Uterus (tissue), 3 donors: ENCODE measurements at regions not wholly inside any gene's neighbourhood (a gene's known extent, or its start where the extent isn't known, plus 50 kb on each side); places are given as distances from the start of the nearest gene placed in this dataset.

Experiments
- DNase-seq, 2 donors: peaks; one replicate each; pipeline ENCODE4 v3.0.0-alpha.2; 2019 to 2020
- H3K27ac ChIP-seq, 2 donors: fragments of 200-600 bp; sonication (generic); 1 replicate in 1 of 2; 2 replicates in 1 of 2; pipeline ENCODE4 v1.5.1; 2016 to 2018
- H3K27me3 ChIP-seq, 2 donors: fragments of 200-600 bp; sonication (generic); one replicate each; pipeline ENCODE4 v1.5.1; 2018 to 2019; ENCODE audit warnings: control low read depth in 1 of 2
- H3K36me3 ChIP-seq, 2 donors: fragments of 200-600 bp; sonication (generic); one replicate each; pipeline ENCODE4 v1.5.1; 2019; ENCODE audit warnings: control low read depth in 1 of 2
- H3K4me1 ChIP-seq, 2 donors: fragments of 200-600 bp; sonication (generic); one replicate each; pipeline ENCODE4 v1.5.1; 2018 to 2019; ENCODE audit warnings: control low read depth in 1 of 2
- H3K4me3 ChIP-seq, 2 donors: fragments of 200-600 bp; sonication (generic); 1 replicate in 1 of 2; 2 replicates in 1 of 2; pipeline ENCODE4 v1.5.1; 2018 to 2019; ENCODE audit warnings: mild to moderate bottlenecking in 1 of 2
- H3K9me3 ChIP-seq, 2 donors: fragments of 200-600 bp; sonication (generic); one replicate each; pipeline ENCODE4 v1.5.1; 2019; ENCODE audit warnings: control low read depth in 1 of 2
- POLR2A ChIP-seq, 2 donors: fragments of 450-650 bp; IDR thresholded peaks; one replicate each; pipeline ENCODE4 v1.6.1; 2016; ENCODE audit warnings: antibody characterized with exemption in 2 of 2, mild to moderate bottlenecking in 1 of 2, moderate library complexity in 1 of 2
- intact Hi-C: fragments of 100-400 bp; cut with DNase I; formaldehyde crosslinking; loops from one replicate; pipeline ENCODE4 v1.15.1; 2023; ENCODE audit warnings: low total_unique reads
- TF ChIP-seq, protein P1 (sequence below), 4 experiments: fragments of 200-600 bp in 2 of 4; fragments of 450-650 bp in 2 of 4; sonication (generic) in 2 of 4; IDR thresholded peaks; one replicate each; pipeline ENCODE4 v1.5.1; 2016 to 2019; ENCODE audit warnings: antibody characterized with exemption in 4 of 4, mild to moderate bottlenecking in 2 of 4, moderate library complexity in 1 of 4
- donor health status: DM: yes; HTN: yes; CAD: no.

GRCh38 chr9:81460693-81461092 is 228.7 kb downstream of the TLE1 start:
- Histone ChIP-seq H3K27ac (no peak overlapping the region), H3K27me3 (no peaks in the 10 kb centered on the region), H3K4me3 (no peak overlapping the region), H3K9me3 (no peaks in the 10 kb centered on the region), H3K4me1 (no peaks in the 10 kb centered on the region), H3K36me3 (no peaks in the 10 kb centered on the region)
- intact Hi-C loops: no loop called here
- no peak for DNase-seq
- TF ChIP-seq POLR2A (IDR thresholded peaks at IDR 0.05): no peak
- TF ChIP-seq, protein P1, sequence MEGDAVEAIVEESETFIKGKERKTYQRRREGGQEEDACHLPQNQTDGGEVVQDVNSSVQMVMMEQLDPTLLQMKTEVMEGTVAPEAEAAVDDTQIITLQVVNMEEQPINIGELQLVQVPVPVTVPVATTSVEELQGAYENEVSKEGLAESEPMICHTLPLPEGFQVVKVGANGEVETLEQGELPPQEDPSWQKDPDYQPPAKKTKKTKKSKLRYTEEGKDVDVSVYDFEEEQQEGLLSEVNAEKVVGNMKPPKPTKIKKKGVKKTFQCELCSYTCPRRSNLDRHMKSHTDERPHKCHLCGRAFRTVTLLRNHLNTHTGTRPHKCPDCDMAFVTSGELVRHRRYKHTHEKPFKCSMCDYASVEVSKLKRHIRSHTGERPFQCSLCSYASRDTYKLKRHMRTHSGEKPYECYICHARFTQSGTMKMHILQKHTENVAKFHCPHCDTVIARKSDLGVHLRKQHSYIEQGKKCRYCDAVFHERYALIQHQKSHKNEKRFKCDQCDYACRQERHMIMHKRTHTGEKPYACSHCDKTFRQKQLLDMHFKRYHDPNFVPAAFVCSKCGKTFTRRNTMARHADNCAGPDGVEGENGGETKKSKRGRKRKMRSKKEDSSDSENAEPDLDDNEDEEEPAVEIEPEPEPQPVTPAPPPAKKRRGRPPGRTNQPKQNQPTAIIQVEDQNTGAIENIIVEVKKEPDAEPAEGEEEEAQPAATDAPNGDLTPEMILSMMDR (IDR thresholded peaks at IDR 0.05): no peak

- TF ChIP-seq POLR2A (IDR thresholded peaks at IDR 0.05): no peak
- TF ChIP-seq, protein P1 (IDR thresholded peaks at IDR 0.05): no peak
- no peaks in the 10 kb centered on the region for H3K9me3 ChIP-seq
- H3K36me3 ChIP-seq: no peaks in the 10 kb centered on the region
- intact Hi-C loops: no loop called here
- no peak for DNase-seq
- H3K4me3 ChIP-seq: no peak overlapping the region
- no peak overlapping the region for H3K27ac ChIP-seq
- no peaks in the 10 kb centered on the region for H3K4me1 ChIP-seq
- H3K27me3 ChIP-seq: no peaks in the 10 kb centered on the region
Measured at GRCh38 chr9:81459591-81459990, 229.8 kb downstream of the TLE1 start.

DNA sequence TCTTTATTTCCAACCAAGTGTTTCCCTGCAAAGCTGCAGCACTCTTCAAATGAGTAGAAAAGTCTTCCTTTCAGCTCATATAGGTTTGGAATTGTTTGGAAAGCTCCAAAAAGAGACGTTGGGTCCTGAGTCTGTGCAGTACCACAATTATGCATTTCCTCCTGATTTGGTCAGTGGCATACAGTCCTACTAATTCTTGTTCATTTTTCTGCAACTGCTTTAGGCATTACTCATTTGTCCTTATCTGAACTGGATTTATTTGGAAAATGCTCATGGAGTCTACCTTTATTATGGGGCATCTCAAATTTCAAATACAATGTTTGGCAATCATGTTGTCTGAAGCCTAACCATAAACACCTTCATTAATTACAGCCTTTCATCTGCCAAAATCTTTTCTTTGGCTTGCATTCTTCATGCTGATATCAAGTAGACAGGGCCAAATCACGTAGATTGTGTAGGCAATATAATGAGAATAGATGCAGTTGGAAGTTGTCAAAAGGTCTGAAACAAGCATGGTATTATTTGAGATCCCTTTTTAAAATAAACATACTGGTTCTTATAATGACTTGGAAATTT is 232.8 kb downstream of the TLE1 start:
- no peak for DNase-seq
- no peaks in the 10 kb centered on the region for H3K9me3 ChIP-seq
- H3K27ac ChIP-seq: no peak overlapping the region
- TF ChIP-seq POLR2A (IDR thresholded peaks at IDR 0.05): no peak
- TF ChIP-seq, protein P1 (IDR thresholded peaks at IDR 0.05): no peak
- H3K4me3 ChIP-seq: no peak overlapping the region
- intact Hi-C loops: no loop called here
- H3K4me1 ChIP-seq: no peaks in the 10 kb centered on the region
- no peaks in the 10 kb centered on the region for H3K36me3 ChIP-seq
- no peaks in the 10 kb centered on the region for H3K27me3 ChIP-seq

- H3K27ac ChIP-seq: no peak overlapping the region
- no peaks in the 10 kb centered on the region for H3K27me3 ChIP-seq
- TF ChIP-seq, protein P1 (IDR thresholded peaks at IDR 0.05): no peak
- no peak for TF ChIP-seq POLR2A (IDR thresholded peaks at IDR 0.05)
- H3K4me3 ChIP-seq: no peak overlapping the region
- H3K4me1 ChIP-seq: no peaks in the 10 kb centered on the region
- no peak for DNase-seq
- intact Hi-C loops: no loop called here
- no peaks in the 10 kb centered on the region for H3K9me3 ChIP-seq
- H3K36me3 ChIP-seq: no peaks in the 10 kb centered on the region
Measured at GRCh38 chr9:81455462-81456219, 233.7 kb downstream of the TLE1 start.

DNA sequence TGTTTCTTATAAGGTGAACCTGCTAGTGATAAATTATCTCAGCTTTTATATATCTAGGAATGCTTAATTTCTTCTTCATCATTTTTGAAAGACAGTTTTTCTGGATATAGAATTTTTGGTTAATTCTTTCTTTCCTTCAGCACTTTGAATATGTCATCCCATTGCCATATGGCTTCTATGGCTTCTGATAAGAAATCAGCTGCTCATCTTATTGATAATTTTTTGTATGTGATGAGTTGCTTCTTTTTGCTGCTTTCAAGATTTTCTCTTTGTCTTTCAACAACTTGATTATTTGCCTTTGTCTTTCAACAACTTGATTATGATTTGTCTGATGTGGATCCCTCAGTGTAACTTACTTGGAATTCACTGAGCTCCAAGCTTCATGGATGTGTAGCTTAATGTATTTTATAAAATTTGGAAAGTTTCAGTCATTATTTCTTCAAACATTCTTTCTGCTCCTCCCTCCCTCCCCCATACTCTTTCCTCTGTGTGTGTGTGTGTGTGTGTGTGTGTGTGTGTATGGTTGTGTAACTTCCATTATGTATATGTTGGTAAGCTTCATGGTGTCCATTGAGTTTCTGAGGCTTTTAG is 243.9 kb downstream of the TLE1 start:
- Histone ChIP-seq H3K27me3 (no peaks in the 10 kb centered on the region), H3K9me3 (peaks cover 0 to 17% of the 10 kb centered on the region in 2 donors), H3K36me3 (no peaks in the 10 kb centered on the region), H3K4me1 (no peaks in the 10 kb centered on the region), H3K4me3 (no peak overlapping the region), H3K27ac (no peak overlapping the region)
- intact Hi-C loops: no loop called here
- TF ChIP-seq POLR2A (IDR thresholded peaks at IDR 0.05): no peak
- TF ChIP-seq, protein P1 (IDR thresholded peaks at IDR 0.05): no peak
- DNase-seq: no peak
